Ovary (tissue), 3 donors: ENCODE measurements at regions not wholly inside any gene's neighbourhood (a gene's known extent, or its start where the extent isn't known, plus 50 kb on each side); places are given as distances from the start of the nearest gene placed in this dataset.

ENCODE experiments used
- CTCF ChIP-seq, 3 donors: fragments of 450-650 bp in 2 of 3; fragments of 200-600 bp in 1 of 3; IDR thresholded peaks; one replicate each; pipeline versions ENCODE4 v1.5.1 to v1.8.0; 2016 to 2022; ENCODE audit warnings: antibody characterized with exemption in 3 of 3, mild to moderate bottlenecking in 1 of 3
- POLR2A ChIP-seq: fragments of 450-650 bp; IDR thresholded peaks from one replicate; pipeline ENCODE4 v1.6.1; 2017; ENCODE audit warnings: antibody characterized with exemption, mild to moderate bottlenecking, moderate library complexity
- donor health status: DM: no; HTN: no; CAD: no.

- TF ChIP-seq CTCF (IDR thresholded peaks at IDR 0.05) (no peak), POLR2A (no peak)
Measured at GRCh38 chr12:76236640-76237039, 111.6 kb downstream of the BBS10 start.
